Keratinocyte (primary cell): ENCODE measurements at regions not wholly inside any gene's neighbourhood (a gene's known extent, or its start where the extent isn't known, plus 50 kb on each side); places are given as distances from the start of the nearest gene placed in this dataset.

Experiments used
- EZH2 ChIP-seq: IDR thresholded peaks from one replicate; pipeline ENCODE4 v1.6.1; 2012; ENCODE audit warnings: inconsistent platforms, mild to moderate bottlenecking, low read length, moderate library complexity
- TF ChIP-seq, protein P1 (sequence below), 3 experiments: IDR thresholded peaks in 1 of 3; conservative IDR thresholded peaks in 1 of 3; optimal IDR thresholded peaks in 1 of 3; 2 replicates in 2 of 3; 3 replicates in 1 of 3; pipeline versions ENCODE3 to v1.5.1; 2011; ENCODE audit warnings: low read length in 3 of 3, mild to moderate bottlenecking in 3 of 3, moderate library complexity in 2 of 3, control low read depth in 1 of 3, inconsistent platforms in 1 of 3; ENCODE audit not compliant: insufficient read depth in 2 of 3; ENCODE audit errors: extremely low read depth in 1 of 3

DNA sequence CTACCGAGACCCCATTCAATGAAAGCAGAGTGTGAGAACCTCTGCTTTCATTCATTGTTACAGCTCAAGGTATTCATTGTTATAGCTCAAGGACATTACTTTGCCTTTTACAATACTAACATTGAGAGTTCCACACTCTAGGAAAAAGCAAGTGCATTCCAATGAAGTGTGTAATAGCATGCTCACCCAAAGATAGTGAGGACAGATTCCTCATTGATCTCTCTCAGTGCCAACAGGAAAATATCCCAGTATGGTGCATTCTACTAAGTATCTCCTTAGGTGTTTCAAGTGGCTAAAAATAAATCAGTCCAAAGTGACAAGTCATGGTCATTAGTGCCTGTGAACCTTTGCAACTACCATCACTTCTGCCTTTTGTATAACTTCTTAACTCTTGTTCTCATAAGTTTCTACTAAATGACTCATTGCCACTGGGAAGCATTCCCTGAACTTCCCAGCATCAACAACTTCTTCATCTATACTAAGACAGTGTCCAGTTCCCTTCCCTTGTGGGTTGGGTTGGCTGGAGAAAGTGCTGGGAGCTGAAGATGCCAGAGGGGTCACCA is 140.7 kb upstream of the STXBP5 start:
- TF ChIP-seq, protein P1, sequence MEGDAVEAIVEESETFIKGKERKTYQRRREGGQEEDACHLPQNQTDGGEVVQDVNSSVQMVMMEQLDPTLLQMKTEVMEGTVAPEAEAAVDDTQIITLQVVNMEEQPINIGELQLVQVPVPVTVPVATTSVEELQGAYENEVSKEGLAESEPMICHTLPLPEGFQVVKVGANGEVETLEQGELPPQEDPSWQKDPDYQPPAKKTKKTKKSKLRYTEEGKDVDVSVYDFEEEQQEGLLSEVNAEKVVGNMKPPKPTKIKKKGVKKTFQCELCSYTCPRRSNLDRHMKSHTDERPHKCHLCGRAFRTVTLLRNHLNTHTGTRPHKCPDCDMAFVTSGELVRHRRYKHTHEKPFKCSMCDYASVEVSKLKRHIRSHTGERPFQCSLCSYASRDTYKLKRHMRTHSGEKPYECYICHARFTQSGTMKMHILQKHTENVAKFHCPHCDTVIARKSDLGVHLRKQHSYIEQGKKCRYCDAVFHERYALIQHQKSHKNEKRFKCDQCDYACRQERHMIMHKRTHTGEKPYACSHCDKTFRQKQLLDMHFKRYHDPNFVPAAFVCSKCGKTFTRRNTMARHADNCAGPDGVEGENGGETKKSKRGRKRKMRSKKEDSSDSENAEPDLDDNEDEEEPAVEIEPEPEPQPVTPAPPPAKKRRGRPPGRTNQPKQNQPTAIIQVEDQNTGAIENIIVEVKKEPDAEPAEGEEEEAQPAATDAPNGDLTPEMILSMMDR (optimal IDR thresholded peaks at IDR 0.05 in 1 of 3, IDR thresholded peaks at IDR 0.05 in 1 of 3, conservative IDR thresholded peaks at IDR 0.05 in 1 of 3; ENCODE audit: extremely low read depth in 1 of 3, insufficient read depth in 2 of 3, low read length in 3 of 3): no peak
- no peak for TF ChIP-seq EZH2
